ENCODE measurements at regions not wholly inside any gene's neighbourhood (a gene's known extent, or its start where the extent isn't known, plus 50 kb on each side); places are given as distances from the start of the nearest gene placed in this dataset.

GRCh38 chr1:191371626-191372025 is 786.6 kb upstream of the RGS18 start:
- no peaks in the 10 kb centered on the region for H3K9me3 ChIP-seq (ENCODE audit: control insufficient read depth, insufficient read depth, low read depth, low read length)
- H3K36me3 ChIP-seq (ENCODE audit: control insufficient read depth, insufficient read depth, low read length): no peaks in the 10 kb centered on the region
- H3K27ac ChIP-seq (ENCODE audit: insufficient read depth, low read length): no peak overlapping the region
- H3K27me3 ChIP-seq (ENCODE audit: control insufficient read depth, insufficient read depth, low read length): no peaks in the 10 kb centered on the region
- no peak overlapping the region for H3K9ac ChIP-seq (ENCODE audit: insufficient read depth, low read length)
- H2AFZ ChIP-seq (ENCODE audit: low read length): no peak overlapping the region
- peak in 1 of 2 donors; percentile 47 for DNase-seq (ENCODE audit: low read depth in 2 of 2)
- TF ChIP-seq EZH2 (IDR thresholded peaks at IDR 0.05; ENCODE audit: low read length, missing control alignments) (no peak), CTCF (conservative IDR thresholded peaks at IDR 0.05 in 1 of 2, IDR thresholded peaks at IDR 0.05 in 1 of 2; ENCODE audit: low read depth in 1 of 2, low read length in 2 of 2) (no peak)
- H3K79me2 ChIP-seq (ENCODE audit: control insufficient read depth, insufficient read depth, low read length): no peaks in the 10 kb centered on the region
- H4K20me1 ChIP-seq (ENCODE audit: control insufficient read depth, extremely low read depth, insufficient read depth, low read length): no peaks in the 10 kb centered on the region
- no peak overlapping the region for H3K4me2 ChIP-seq (ENCODE audit: extremely low read depth, insufficient read depth, low read length)
- no peak overlapping the region for H3K4me3 ChIP-seq (replicated peaks in 1 of 4; ENCODE audit: control extremely low read depth in 1 of 4, insufficient read depth in 1 of 4, low read depth in 3 of 4, low read length in 4 of 4)
- H3K4me1 ChIP-seq (ENCODE audit: control insufficient read depth, extremely low read depth, insufficient read depth, low read length): no peaks in the 10 kb centered on the region

GRCh38 chr1:191388283-191388682 is 770.0 kb upstream of the RGS18 start:
- Histone ChIP-seq H3K4me2 (ENCODE audit: extremely low read depth, insufficient read depth, low read length) (no peak overlapping the region), H3K9ac (ENCODE audit: insufficient read depth, low read length) (no peak overlapping the region), H2AFZ (ENCODE audit: low read length) (no peak overlapping the region), H3K4me3 (replicated peaks in 1 of 4; ENCODE audit: control extremely low read depth in 1 of 4, insufficient read depth in 1 of 4, low read depth in 3 of 4, low read length in 4 of 4) (no peak overlapping the region), H3K27me3 (ENCODE audit: control insufficient read depth, insufficient read depth, low read length) (no peaks in the 10 kb centered on the region), H3K79me2 (ENCODE audit: control insufficient read depth, insufficient read depth, low read length) (no peaks in the 10 kb centered on the region), H3K4me1 (ENCODE audit: control insufficient read depth, extremely low read depth, insufficient read depth, low read length) (no peaks in the 10 kb centered on the region), H3K9me3 (ENCODE audit: control insufficient read depth, insufficient read depth, low read depth, low read length) (no peaks in the 10 kb centered on the region), H3K27ac (ENCODE audit: insufficient read depth, low read length) (no peak overlapping the region), H3K36me3 (ENCODE audit: control insufficient read depth, insufficient read depth, low read length) (no peaks in the 10 kb centered on the region), H4K20me1 (ENCODE audit: control insufficient read depth, extremely low read depth, insufficient read depth, low read length) (no peaks in the 10 kb centered on the region)
- no peak for DNase-seq (ENCODE audit: low read depth in 2 of 2)
- TF ChIP-seq CTCF (conservative IDR thresholded peaks at IDR 0.05 in 1 of 2, IDR thresholded peaks at IDR 0.05 in 1 of 2; ENCODE audit: low read depth in 1 of 2, low read length in 2 of 2) (no peak), EZH2 (IDR thresholded peaks at IDR 0.05; ENCODE audit: low read length, missing control alignments) (no peak)

GRCh38 chr1:191396622-191397021 is 761.6 kb upstream of the RGS18 start:
- H3K4me1 ChIP-seq (ENCODE audit: control insufficient read depth, extremely low read depth, insufficient read depth, low read length): no peaks in the 10 kb centered on the region
- no peaks in the 10 kb centered on the region for H3K27me3 ChIP-seq (ENCODE audit: control insufficient read depth, insufficient read depth, low read length)
- no peaks in the 10 kb centered on the region for H3K36me3 ChIP-seq (ENCODE audit: control insufficient read depth, insufficient read depth, low read length)
- no peaks in the 10 kb centered on the region for H4K20me1 ChIP-seq (ENCODE audit: control insufficient read depth, extremely low read depth, insufficient read depth, low read length)
- H3K4me3 ChIP-seq (replicated peaks in 1 of 4; ENCODE audit: control extremely low read depth in 1 of 4, insufficient read depth in 1 of 4, low read depth in 3 of 4, low read length in 4 of 4): no peak overlapping the region
- H3K27ac ChIP-seq (ENCODE audit: insufficient read depth, low read length): no peak overlapping the region
- H3K79me2 ChIP-seq (ENCODE audit: control insufficient read depth, insufficient read depth, low read length): no peaks in the 10 kb centered on the region
- H3K4me2 ChIP-seq (ENCODE audit: extremely low read depth, insufficient read depth, low read length): no peak overlapping the region
- no peak overlapping the region for H2AFZ ChIP-seq (ENCODE audit: low read length)
- no peak overlapping the region for H3K9ac ChIP-seq (ENCODE audit: insufficient read depth, low read length)
- no peaks in the 10 kb centered on the region for H3K9me3 ChIP-seq (ENCODE audit: control insufficient read depth, insufficient read depth, low read depth, low read length)
- TF ChIP-seq EZH2 (IDR thresholded peaks at IDR 0.05; ENCODE audit: low read length, missing control alignments) (no peak), CTCF (conservative IDR thresholded peaks at IDR 0.05 in 1 of 2, IDR thresholded peaks at IDR 0.05 in 1 of 2; ENCODE audit: low read depth in 1 of 2, low read length in 2 of 2) (no peak)
- DNase-seq (ENCODE audit: low read depth in 2 of 2): no peak

Data from fibroblast of lung (primary cell).